Cardiac fibroblast (primary cell): ENCODE measurements at regions not wholly inside any gene's neighbourhood (a gene's known extent, or its start where the extent isn't known, plus 50 kb on each side); places are given as distances from the start of the nearest gene placed in this dataset.
A peak's percentile ranks its signal among the peaks of the same experiment; 100 is the strongest.

ENCODE experiments used
- DNase-seq, 2 donors: peaks; one replicate each; pipeline versions ENCODE4 v3.0.0 to v3.0.0-alpha.2; 2010; ENCODE audit warnings: low read depth in 2 of 2
- H3K4me3 ChIP-seq, 2 donors: replicated peaks in 1 of 2; 1 replicate in 1 of 2; 2 replicates in 1 of 2; pipeline ENCODE4 v1.5.1; 2011; ENCODE audit warnings: low read depth in 2 of 2, low read length in 2 of 2, mild to moderate bottlenecking in 2 of 2, moderate library complexity in 1 of 2
- CTCF ChIP-seq: IDR thresholded peaks from one replicate; pipeline ENCODE4 v1.5.1; 2011; ENCODE audit warnings: low read depth, mild to moderate bottlenecking, low read length, inconsistent platforms

- peak; percentile 62 to 63 for DNase-seq
- H3K4me3 ChIP-seq, result no peak overlapping the region
- no peak for TF ChIP-seq CTCF
Measured at GRCh38 chr4:31081366-31081765, 361.2 kb downstream of the PCDH7 start.

DNA sequence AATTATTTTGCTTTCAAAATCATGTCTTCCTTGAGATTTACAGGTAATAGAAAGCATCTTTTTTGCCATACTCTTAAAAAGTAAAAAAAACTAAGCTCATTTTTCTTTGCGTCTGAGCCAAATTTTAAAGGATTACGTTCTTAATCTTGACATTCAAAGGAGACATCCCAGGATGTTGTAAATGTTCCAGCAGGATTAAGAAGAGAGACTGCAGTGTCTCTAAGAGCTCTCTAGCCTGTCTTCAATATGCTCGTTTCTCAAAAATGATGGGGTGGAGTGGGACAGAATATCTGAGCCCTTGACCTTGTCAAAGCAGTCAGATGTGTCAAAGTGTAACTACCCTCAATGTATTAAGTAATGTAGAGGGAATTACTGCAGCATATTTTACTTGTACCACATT is 363.3 kb downstream of the PCDH7 start:
- no peak overlapping the region for H3K4me3 ChIP-seq
- no peak for TF ChIP-seq CTCF
- no peak for DNase-seq

GRCh38 chr4:31084806-31085416 is 364.7 kb downstream of the PCDH7 start:
- DNase-seq, result no peak
- H3K4me3 ChIP-seq, result no peak overlapping the region
- TF ChIP-seq CTCF, result no peak

GRCh38 chr4:31085689-31086088 is 365.5 kb downstream of the PCDH7 start:
- TF ChIP-seq CTCF, result no peak
- no peak for DNase-seq
- no peak overlapping the region for H3K4me3 ChIP-seq

DNA sequence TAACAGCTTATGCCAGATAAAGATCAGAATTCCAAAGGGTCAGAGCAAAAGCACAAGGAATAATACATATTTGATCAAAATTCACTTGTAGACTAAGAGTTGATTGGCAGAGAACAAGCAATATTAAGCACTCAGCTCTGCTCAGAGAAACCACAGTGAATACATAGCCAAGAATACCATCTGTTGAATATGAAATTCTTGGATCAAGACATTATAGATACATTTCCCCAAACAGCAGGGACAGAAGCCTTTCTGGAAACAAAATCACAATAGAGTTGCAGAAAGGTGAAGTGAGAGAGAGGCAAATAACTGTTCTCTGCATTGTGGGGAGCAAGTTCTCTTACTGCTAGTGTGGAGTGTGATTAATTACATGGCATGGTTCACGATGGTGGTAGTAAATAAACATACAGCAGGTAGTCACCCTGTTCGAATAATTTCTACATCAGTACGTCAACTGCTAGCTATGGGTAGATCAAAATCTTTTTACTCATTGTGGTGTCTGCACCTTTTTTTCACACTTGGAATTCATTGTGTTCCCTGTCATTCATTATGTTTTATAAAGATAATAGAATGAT is 366.7 kb downstream of the PCDH7 start:
- H3K4me3 ChIP-seq, result no peak overlapping the region
- DNase-seq, result no peak
- no peak for TF ChIP-seq CTCF

DNA sequence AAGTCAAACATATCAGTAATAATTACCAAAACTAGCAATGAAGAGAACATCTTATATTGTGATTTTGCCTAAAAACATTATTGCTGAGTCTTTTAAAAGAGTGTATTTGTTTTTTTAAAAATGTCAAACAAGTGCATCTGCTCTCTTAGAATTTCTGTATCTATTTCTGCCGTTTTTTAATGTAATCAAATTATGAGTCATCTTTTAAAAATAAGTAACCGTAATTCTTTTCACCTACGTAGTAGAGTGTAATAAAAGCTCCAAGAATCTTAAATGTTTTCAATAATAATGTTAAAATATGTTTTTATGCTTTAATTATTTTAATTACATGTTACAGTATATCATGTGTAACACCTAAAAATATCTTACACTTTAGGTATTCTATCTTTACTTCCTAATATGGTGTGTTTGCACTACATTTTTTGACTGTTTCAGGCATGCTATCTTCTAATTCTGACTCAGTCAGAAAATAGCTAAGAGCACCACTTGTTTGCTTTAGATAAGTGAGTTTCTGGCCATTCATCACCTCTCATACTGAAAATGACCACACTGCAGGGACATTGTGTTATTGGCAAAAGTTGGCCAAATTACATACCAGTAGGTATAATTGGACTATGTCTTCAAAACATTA is 368.5 kb downstream of the PCDH7 start:
- DNase-seq, result peak; percentile 51 to 67
- no peak overlapping the region for H3K4me3 ChIP-seq
- TF ChIP-seq CTCF, result no peak
